ENCODE measurements at regions not wholly inside any gene's neighbourhood (a gene's known extent, or its start where the extent isn't known, plus 50 kb on each side); places are given as distances from the start of the nearest gene placed in this dataset.

- ATAC-seq (ENCODE audit: low read depth in 2 of 2) (no peak), DNase-seq (no peak)
- no peaks in the 10 kb centered on the region for H3K9me3 Mint-ChIP-seq
- peaks cover 0 to 4% (median 0%) of the 10 kb centered on the region in 3 donors for H3K4me1 Mint-ChIP-seq
- no peak overlapping the region for H3K27ac Mint-ChIP-seq
- no peak overlapping the region for H3K4me3 Mint-ChIP-seq
- peaks cover 0 to 5% (median 0%) of the 10 kb centered on the region in 3 donors for H3K27me3 Mint-ChIP-seq
- no peaks in the 10 kb centered on the region for H3K36me3 Mint-ChIP-seq
Observed at GRCh38 chr9:89794918-89795317, 190.1 kb downstream of the GADD45G start.

GRCh38 chr9:89795538-89796195, 190.9 kb downstream of the GADD45G start:
- Mint-ChIP-seq H3K27ac (peak overlapping the region in 1 of 6 donors; percentile 45), H3K4me1 (peaks cover 0 to 2% (median 0%) of the 10 kb centered on the region in 3 donors), H3K9me3 (no peaks in the 10 kb centered on the region), H3K27me3 (peaks cover 0 to 5% (median 0%) of the 10 kb centered on the region in 3 donors), H3K4me3 (no peak overlapping the region), H3K36me3 (no peaks in the 10 kb centered on the region)
- ATAC-seq (ENCODE audit: low read depth in 2 of 2) (no peak), DNase-seq (no peak)

GRCh38 chr9:89796606-89797005, 191.8 kb downstream of the GADD45G start:
- ATAC-seq (ENCODE audit: low read depth in 2 of 2) (no peak), DNase-seq (no peak)
- no peak overlapping the region for H3K27ac Mint-ChIP-seq
- H3K27me3 Mint-ChIP-seq = peaks cover 0 to 5% (median 3%) of the 10 kb centered on the region in 3 donors
- no peak overlapping the region for H3K4me3 Mint-ChIP-seq
- no peaks in the 10 kb centered on the region for H3K9me3 Mint-ChIP-seq
- no peaks in the 10 kb centered on the region for H3K36me3 Mint-ChIP-seq
- no peaks in the 10 kb centered on the region for H3K4me1 Mint-ChIP-seq

- no peak for ATAC-seq (ENCODE audit: low read depth in 2 of 2)
- Mint-ChIP-seq H3K4me3 (no peak overlapping the region), H3K9me3 (no peaks in the 10 kb centered on the region), H3K4me1 (no peaks in the 10 kb centered on the region), H3K27me3 (peaks cover 0 to 9% (median 5%) of the 10 kb centered on the region in 3 donors), H3K36me3 (no peaks in the 10 kb centered on the region), H3K27ac (no peak overlapping the region)
- DNase-seq = no peak
Observed at GRCh38 chr9:89797255-89797654, 192.4 kb downstream of the GADD45G start.

GRCh38 chr9:89797937-89798455, 193.2 kb downstream of the GADD45G start:
- no peak for ATAC-seq (ENCODE audit: low read depth in 2 of 2)
- Mint-ChIP-seq H3K4me3 (no peak overlapping the region), H3K4me1 (no peaks in the 10 kb centered on the region), H3K27ac (peak overlapping the region in 1 of 6 donors; percentile 34), H3K9me3 (no peaks in the 10 kb centered on the region), H3K36me3 (no peaks in the 10 kb centered on the region), H3K27me3 (peaks cover 0 to 9% (median 5%) of the 10 kb centered on the region in 3 donors)
- DNase-seq = no peak

GRCh38 chr9:89798547-89799120, 193.8 kb downstream of the GADD45G start:
- no peaks in the 10 kb centered on the region for H3K4me1 Mint-ChIP-seq
- H3K27me3 Mint-ChIP-seq = peaks cover 0 to 9% (median 5%) of the 10 kb centered on the region in 3 donors
- no peak overlapping the region for H3K4me3 Mint-ChIP-seq
- H3K9me3 Mint-ChIP-seq = no peaks in the 10 kb centered on the region
- no peaks in the 10 kb centered on the region for H3K36me3 Mint-ChIP-seq
- DNase-seq = no peak
- ATAC-seq (ENCODE audit: low read depth in 2 of 2) = no peak
- H3K27ac Mint-ChIP-seq = peak overlapping the region in 3 of 6 donors; percentile 34 to 87 (median 42)

- Mint-ChIP-seq H3K9me3 (no peaks in the 10 kb centered on the region), H3K27ac (peak overlapping the region in 1 of 6 donors; percentile 16), H3K4me1 (no peaks in the 10 kb centered on the region), H3K4me3 (no peak overlapping the region), H3K36me3 (no peaks in the 10 kb centered on the region), H3K27me3 (peaks cover 0 to 9% (median 5%) of the 10 kb centered on the region in 3 donors)
- DNase-seq (no peak), ATAC-seq (ENCODE audit: low read depth in 2 of 2) (no peak)
Observed at GRCh38 chr9:89799221-89799620, 194.4 kb downstream of the GADD45G start.

- no peaks in the 10 kb centered on the region for H3K36me3 Mint-ChIP-seq
- no peaks in the 10 kb centered on the region for H3K4me1 Mint-ChIP-seq
- DNase-seq (no peak), ATAC-seq (ENCODE audit: low read depth in 2 of 2) (no peak)
- H3K27me3 Mint-ChIP-seq = peaks cover 0 to 9% (median 5%) of the 10 kb centered on the region in 3 donors
- peak overlapping the region in 1 of 8 donors; percentile 45 for H3K4me3 Mint-ChIP-seq
- no peaks in the 10 kb centered on the region for H3K9me3 Mint-ChIP-seq
- peak overlapping the region in 1 of 6 donors; percentile 16 for H3K27ac Mint-ChIP-seq
Observed at GRCh38 chr9:89799766-89800165, 195.0 kb downstream of the GADD45G start.

- no peak for DNase-seq
- H3K4me3 Mint-ChIP-seq = no peak overlapping the region
- H3K27ac Mint-ChIP-seq = peak overlapping the region in 1 of 6 donors; percentile 3
- H3K27me3 Mint-ChIP-seq = peaks cover 0 to 9% (median 5%) of the 10 kb centered on the region in 3 donors
- no peaks in the 10 kb centered on the region for H3K9me3 Mint-ChIP-seq
- H3K36me3 Mint-ChIP-seq = no peaks in the 10 kb centered on the region
- no peak for ATAC-seq (ENCODE audit: low read depth in 2 of 2)
- H3K4me1 Mint-ChIP-seq = no peaks in the 10 kb centered on the region
Observed at GRCh38 chr9:89801341-89801740, 196.5 kb downstream of the GADD45G start.

- Mint-ChIP-seq H3K36me3 (no peaks in the 10 kb centered on the region), H3K27me3 (peaks cover 0 to 9% (median 5%) of the 10 kb centered on the region in 3 donors), H3K9me3 (no peaks in the 10 kb centered on the region)
Observed at GRCh38 chr9:89801742-89802670, 197.2 kb downstream of the GADD45G start.

GRCh38 chr9:89802781-89803355, 198.1 kb downstream of the GADD45G start:
- H3K4me3 Mint-ChIP-seq = no peak overlapping the region
- H3K27me3 Mint-ChIP-seq = peaks cover 0 to 9% (median 5%) of the 10 kb centered on the region in 3 donors
- no peaks in the 10 kb centered on the region for H3K36me3 Mint-ChIP-seq
- DNase-seq = no peak
- no peaks in the 10 kb centered on the region for H3K9me3 Mint-ChIP-seq
- no peak overlapping the region for H3K27ac Mint-ChIP-seq
- peaks cover 0 to under 1% (median 0%) of the 10 kb centered on the region in 3 donors for H3K4me1 Mint-ChIP-seq
- ATAC-seq (ENCODE audit: low read depth in 2 of 2) = no peak

More at GRCh38 chr9:89801742-89802670, 197.2 kb downstream of the GADD45G start:
- no peaks in the 10 kb centered on the region for H3K4me1 Mint-ChIP-seq
- no peak for ATAC-seq (ENCODE audit: low read depth in 2 of 2)
- H3K4me3 Mint-ChIP-seq = no peak overlapping the region
- peak overlapping the region in 2 of 6 donors; percentile 53 to 75 for H3K27ac Mint-ChIP-seq
- no peak for DNase-seq

- ATAC-seq (ENCODE audit: low read depth in 2 of 2) (no peak), DNase-seq (no peak)
- no peak overlapping the region for H3K27ac Mint-ChIP-seq
- no peaks in the 10 kb centered on the region for H3K9me3 Mint-ChIP-seq
- H3K4me1 Mint-ChIP-seq = peaks cover 0 to 4% (median 0%) of the 10 kb centered on the region in 3 donors
- no peaks in the 10 kb centered on the region for H3K36me3 Mint-ChIP-seq
- H3K4me3 Mint-ChIP-seq = no peak overlapping the region
- peaks cover 0 to 9% (median 4%) of the 10 kb centered on the region in 3 donors for H3K27me3 Mint-ChIP-seq
Observed at GRCh38 chr9:89803403-89803802, 198.6 kb downstream of the GADD45G start.
